ENCODE measurements at regions not wholly inside any gene's neighbourhood (a gene's known extent, or its start where the extent isn't known, plus 50 kb on each side); places are given as distances from the start of the nearest gene placed in this dataset.

DNA sequence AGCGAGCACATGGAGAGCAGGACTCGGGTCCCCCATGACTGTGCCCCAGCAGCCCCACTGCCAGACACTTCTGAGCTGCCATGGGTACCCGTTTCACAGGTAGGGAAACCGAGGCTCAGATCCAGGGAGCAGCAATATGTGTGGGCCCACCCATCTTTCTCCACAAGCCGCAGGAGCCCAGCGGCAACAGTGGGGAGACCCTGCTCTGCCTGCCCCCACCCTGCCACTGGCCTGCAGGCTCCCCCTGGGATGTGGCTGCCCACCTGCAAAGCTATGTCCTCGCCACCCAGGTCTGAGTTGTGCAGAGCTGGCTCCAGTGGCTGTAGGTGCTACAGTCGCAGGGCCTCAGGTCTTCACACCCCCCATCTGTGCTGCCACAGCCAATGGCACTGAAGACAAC, 50.6 kb upstream of the C1QTNF9B start:
- POLR2A ChIA-PET: no interaction called here
- no peak overlapping the region for H3K4me3 Mint-ChIP-seq
- H3K9me3 Mint-ChIP-seq (ENCODE audit: insufficient read depth): no peaks in the 10 kb centered on the region
- H3K36me3 Mint-ChIP-seq (ENCODE audit: low read depth): no peaks in the 10 kb centered on the region
- H3K4me1 Mint-ChIP-seq (ENCODE audit: low read depth): no peaks in the 10 kb centered on the region
- DNase-seq (no peak), ATAC-seq (no peak)
- H3K27ac Mint-ChIP-seq: no peak overlapping the region
- H3K27me3 Mint-ChIP-seq (ENCODE audit: low read depth): no peaks in the 10 kb centered on the region
- CTCF ChIA-PET: interaction anchor here (1.2 kb wide), 1 partner anchor 12 kb away, joined by 5 read pairs; no protein-coding TSS in a partner anchor

DNA sequence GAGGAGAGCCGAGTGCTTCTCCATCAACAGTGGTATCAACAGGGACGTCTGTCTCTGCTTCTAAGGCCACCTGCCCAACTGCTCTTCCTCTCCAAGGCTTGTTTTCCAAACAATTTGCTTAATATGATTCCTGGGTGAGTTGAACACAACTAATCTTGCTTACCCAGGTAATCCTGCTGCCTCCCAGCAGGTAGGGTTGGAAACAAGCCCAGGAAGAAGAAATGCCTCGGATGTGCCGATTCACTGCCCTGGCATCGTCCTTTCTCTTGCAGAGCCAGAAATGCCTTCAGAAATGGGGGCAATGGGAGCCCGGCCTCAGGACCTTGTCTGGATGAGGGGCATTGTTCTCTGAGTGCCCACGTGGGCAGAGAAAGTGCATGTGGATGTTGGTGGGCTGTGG, 51.9 kb upstream of the C1QTNF9B start:
- Mint-ChIP-seq H3K4me1 (ENCODE audit: low read depth) (no peaks in the 10 kb centered on the region), H3K9me3 (ENCODE audit: insufficient read depth) (no peaks in the 10 kb centered on the region), H3K36me3 (ENCODE audit: low read depth) (no peaks in the 10 kb centered on the region), H3K27ac (no peak overlapping the region), H3K4me3 (no peak overlapping the region), H3K27me3 (ENCODE audit: low read depth) (no peaks in the 10 kb centered on the region)
- ATAC-seq (no peak), DNase-seq (no peak)
- ChIA-PET CTCF (no interaction called here), POLR2A (no interaction called here)

DNA sequence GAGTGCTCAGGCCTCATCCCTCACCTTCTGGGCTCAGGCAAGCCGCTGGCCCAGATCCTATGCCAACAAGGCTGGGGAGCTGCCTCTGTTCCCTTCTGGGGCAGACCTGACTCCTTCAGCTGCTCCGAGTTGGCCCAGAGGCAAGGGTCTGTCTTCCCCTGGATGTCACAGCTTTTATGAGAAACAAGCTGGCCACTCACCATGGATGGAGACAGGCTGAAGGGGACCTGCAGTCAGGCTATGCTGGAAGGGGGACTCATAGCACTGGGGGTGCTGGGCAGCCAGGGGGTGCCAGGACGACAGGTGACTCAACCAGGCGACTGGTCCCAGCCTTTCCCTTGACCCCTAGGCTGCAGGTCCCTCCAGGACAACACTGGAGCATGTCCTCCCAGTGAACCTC, 52.4 kb upstream of the C1QTNF9B start:
- Mint-ChIP-seq H3K27me3 (ENCODE audit: low read depth) (no peaks in the 10 kb centered on the region), H3K4me3 (no peak overlapping the region), H3K9me3 (ENCODE audit: insufficient read depth) (no peaks in the 10 kb centered on the region), H3K4me1 (ENCODE audit: low read depth) (no peaks in the 10 kb centered on the region), H3K36me3 (ENCODE audit: low read depth) (no peaks in the 10 kb centered on the region), H3K27ac (no peak overlapping the region)
- no peak for DNase-seq
- CTCF ChIA-PET: no interaction called here
- POLR2A ChIA-PET: no interaction called here
- ATAC-seq: no peak

DNA sequence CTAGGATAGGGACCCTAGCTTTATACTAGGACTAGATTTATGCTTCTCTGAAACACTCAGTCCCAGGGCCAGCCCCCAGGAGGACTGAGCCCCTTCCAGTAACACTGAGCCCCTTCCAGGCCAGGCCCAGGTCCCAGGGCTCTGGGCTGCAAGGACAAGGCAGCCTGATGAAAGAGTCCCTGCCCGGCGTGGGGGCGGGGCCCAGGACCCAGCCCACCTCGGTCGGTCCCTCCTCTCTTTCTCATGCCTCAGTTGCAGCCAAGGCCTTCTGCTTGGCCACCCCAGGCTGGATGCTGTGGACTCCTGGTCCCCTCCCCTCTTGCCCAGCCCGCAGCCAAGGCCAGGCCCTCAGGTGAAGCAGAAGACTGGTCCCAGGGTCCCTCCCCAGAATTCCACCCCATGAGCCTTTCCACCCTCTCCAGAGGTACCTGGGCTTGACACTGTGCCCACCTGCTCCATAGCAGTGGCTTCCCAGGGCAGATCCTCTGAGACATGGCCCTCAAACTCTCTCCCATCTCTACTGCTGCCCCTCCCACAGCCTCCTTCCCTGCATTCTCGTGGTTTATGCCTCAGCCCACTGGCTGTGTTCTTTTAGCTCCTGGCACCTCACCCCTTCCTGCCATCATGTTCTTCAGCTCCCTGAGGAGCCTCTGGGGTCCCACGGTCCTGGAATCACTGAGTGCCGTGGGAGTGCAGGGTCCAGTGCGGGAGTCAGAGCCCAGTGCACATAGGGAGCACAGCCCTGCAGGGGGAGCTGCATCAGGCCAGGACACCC, 53.6 kb upstream of the C1QTNF9B start:
- no peak for ATAC-seq
- no peak for DNase-seq
- Mint-ChIP-seq H3K36me3 (ENCODE audit: low read depth) (no peaks in the 10 kb centered on the region), H3K27me3 (ENCODE audit: low read depth) (peaks cover 7% of the 10 kb centered on the region), H3K9me3 (ENCODE audit: insufficient read depth) (no peaks in the 10 kb centered on the region), H3K4me3 (no peak overlapping the region), H3K27ac (no peak overlapping the region), H3K4me1 (ENCODE audit: low read depth) (peaks cover 8% of the 10 kb centered on the region)
- ChIA-PET POLR2A (no interaction called here), CTCF (interaction anchor here (0.6 to 1.9 kb wide), 2 partner anchors 10 to 170 kb away, joined by 3 to 9 read pairs; no protein-coding TSS in a partner anchor)

DNA sequence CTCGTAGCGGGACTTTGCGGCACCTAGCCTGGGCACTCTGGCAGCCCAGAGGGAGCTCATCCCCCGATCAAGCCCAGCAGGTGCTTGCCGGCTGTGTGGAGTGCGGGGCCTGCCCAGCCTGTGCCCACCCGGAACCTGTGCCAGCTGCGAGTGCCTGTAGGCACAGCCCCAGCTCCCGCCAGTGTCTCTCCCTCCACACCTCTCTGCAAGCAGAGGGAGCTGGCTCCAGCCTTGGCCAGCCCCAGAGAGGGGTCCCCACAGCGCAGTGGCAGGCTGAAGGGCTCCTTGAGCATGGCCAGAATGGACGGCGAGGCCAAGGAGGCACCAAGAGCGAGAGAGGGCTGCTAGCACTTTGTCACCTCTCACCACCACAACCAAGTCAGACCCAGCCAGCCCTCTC, 55.5 kb upstream of the C1QTNF9B start:
- Mint-ChIP-seq H3K27me3 (ENCODE audit: low read depth) (peaks cover 9% of the 10 kb centered on the region), H3K36me3 (ENCODE audit: low read depth) (no peaks in the 10 kb centered on the region), H3K4me1 (ENCODE audit: low read depth) (peaks cover 12% of the 10 kb centered on the region), H3K27ac (no peak overlapping the region), H3K9me3 (ENCODE audit: insufficient read depth) (no peaks in the 10 kb centered on the region), H3K4me3 (no peak overlapping the region)
- DNase-seq (no peak), ATAC-seq (no peak)
- POLR2A ChIA-PET: no interaction called here
- CTCF ChIA-PET: interaction anchor here (0.7 kb wide), 1 partner anchor 8 kb away, joined by 3 read pairs; no protein-coding TSS in a partner anchor

DNA sequence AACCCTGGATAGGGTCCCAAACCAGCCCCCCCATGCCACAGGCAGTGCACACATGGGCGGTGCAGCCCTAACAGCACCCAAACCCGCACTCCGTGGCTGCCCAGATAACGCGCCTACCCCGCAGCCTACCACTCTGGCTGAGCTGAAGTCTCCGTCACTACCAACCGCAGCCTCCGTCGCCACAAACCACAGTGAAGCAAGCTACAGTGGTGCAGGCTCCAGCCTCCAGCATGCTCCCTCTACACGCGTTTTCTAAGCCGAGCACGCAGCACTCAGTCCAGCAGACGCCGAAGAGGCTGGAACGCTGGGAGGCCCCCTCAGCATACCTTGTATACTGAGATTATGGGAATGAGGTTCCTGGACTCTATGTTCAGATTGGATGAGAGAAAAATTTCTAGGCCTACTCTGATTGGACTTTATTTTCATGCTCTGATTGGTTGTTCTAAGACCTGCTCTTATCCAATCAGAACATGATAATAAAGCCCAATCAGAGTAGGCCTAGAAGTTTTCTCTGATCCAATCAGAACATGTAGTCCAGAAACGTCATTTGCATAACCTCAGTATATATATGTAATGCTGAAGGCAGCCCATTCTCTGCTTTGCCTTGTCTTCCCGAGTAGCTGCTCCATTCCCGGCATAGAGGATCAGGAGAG, 56.7 kb upstream of the C1QTNF9B start:
- DNase-seq: no peak

DNA sequence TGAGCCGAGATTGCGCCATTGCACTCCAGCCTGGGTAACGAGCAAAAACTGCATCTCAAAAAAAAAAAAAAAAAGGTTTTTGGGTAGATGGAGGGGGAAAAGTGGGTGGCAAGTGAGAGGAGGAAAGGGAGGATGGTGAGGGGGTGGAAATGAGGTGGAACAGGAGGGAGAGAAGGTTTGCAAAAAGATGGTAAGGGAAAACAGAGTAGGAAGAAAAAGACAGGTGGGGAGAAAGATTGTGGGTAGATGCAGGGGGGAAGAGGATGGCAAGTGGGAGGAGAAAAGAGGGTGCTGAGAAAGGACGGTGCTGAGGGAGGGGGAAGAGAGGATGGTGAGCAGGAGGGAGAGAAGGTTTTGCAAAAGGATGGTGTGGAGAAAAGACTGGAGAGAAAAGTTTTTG, 57.8 kb upstream of the C1QTNF9B start:
- ChIA-PET POLR2A (no interaction called here), CTCF (no interaction called here)
- ATAC-seq: no peak
- Mint-ChIP-seq H3K36me3 (ENCODE audit: low read depth) (no peaks in the 10 kb centered on the region), H3K27ac (no peak overlapping the region), H3K27me3 (ENCODE audit: low read depth) (peaks cover 9% of the 10 kb centered on the region), H3K4me3 (no peak overlapping the region), H3K9me3 (ENCODE audit: insufficient read depth) (no peaks in the 10 kb centered on the region), H3K4me1 (ENCODE audit: low read depth) (peaks cover 12% of the 10 kb centered on the region)
- no peak for DNase-seq

More for the DNA sequence above, 56.7 kb upstream of the C1QTNF9B start:
- no peaks in the 10 kb centered on the region for H3K9me3 Mint-ChIP-seq (ENCODE audit: insufficient read depth)
- CTCF ChIA-PET: no interaction called here
- no peak overlapping the region for H3K4me3 Mint-ChIP-seq
- ATAC-seq: no peak
- H3K36me3 Mint-ChIP-seq (ENCODE audit: low read depth): no peaks in the 10 kb centered on the region
- peaks cover 9% of the 10 kb centered on the region for H3K27me3 Mint-ChIP-seq (ENCODE audit: low read depth)
- peaks cover 12% of the 10 kb centered on the region for H3K4me1 Mint-ChIP-seq (ENCODE audit: low read depth)
- H3K27ac Mint-ChIP-seq: no peak overlapping the region
- POLR2A ChIA-PET: interaction anchor here (0.6 kb wide), 1 partner anchor 313 kb away, joined by 5 read pairs; no protein-coding TSS in a partner anchor

DNA sequence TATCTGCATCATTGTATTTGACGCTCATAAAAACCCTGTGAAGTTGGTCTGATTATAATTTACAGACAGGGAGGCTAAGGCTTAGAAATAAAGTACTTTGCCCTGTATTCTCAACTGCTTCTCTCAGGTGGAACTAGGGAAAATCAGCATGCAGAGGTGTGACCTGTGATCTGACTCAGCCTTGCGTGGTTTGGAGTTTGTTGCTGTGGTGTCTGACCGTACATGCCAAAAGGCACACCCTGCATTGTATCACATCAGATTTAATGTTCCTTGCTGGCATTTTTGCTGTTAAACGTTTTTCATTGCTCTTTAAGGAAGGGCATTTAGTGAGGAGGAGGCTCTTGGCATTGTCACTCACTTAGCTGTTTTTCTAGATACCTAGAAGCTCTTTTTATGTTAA, 58.8 kb upstream of the C1QTNF9B start:
- no peak for DNase-seq
- CTCF ChIA-PET: no interaction called here

DNA sequence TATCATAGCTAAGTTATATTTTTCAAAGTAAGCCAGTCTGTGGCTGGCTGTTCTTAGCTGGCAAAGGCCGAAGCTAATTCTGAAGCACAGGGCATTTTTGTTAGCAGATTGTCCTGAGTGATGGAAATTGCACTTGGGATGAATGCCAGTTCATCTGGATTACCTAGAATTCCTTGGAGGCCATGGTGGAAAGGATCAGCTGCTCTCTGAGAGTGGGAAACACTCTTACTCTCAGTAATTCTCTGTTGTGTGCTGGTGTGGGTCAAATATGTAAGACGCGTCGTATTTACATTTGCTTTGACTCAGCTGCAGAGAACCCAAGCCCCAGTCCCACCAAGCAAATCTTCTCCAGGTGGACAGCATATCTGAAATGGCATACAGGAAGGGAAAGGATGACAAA, 60.7 kb upstream of the C1QTNF9B start:
- Mint-ChIP-seq H3K27ac (no peak overlapping the region), H3K4me1 (ENCODE audit: low read depth) (peaks cover 12% of the 10 kb centered on the region), H3K36me3 (ENCODE audit: low read depth) (no peaks in the 10 kb centered on the region)

More for the DNA sequence above, 58.8 kb upstream of the C1QTNF9B start:
- Mint-ChIP-seq H3K36me3 (ENCODE audit: low read depth) (no peaks in the 10 kb centered on the region), H3K27me3 (ENCODE audit: low read depth) (peaks cover 9% of the 10 kb centered on the region), H3K27ac (no peak overlapping the region), H3K9me3 (ENCODE audit: insufficient read depth) (no peaks in the 10 kb centered on the region), H3K4me3 (no peak overlapping the region), H3K4me1 (ENCODE audit: low read depth) (peaks cover 12% of the 10 kb centered on the region)
- no peak for ATAC-seq
- POLR2A ChIA-PET: no interaction called here

DNA sequence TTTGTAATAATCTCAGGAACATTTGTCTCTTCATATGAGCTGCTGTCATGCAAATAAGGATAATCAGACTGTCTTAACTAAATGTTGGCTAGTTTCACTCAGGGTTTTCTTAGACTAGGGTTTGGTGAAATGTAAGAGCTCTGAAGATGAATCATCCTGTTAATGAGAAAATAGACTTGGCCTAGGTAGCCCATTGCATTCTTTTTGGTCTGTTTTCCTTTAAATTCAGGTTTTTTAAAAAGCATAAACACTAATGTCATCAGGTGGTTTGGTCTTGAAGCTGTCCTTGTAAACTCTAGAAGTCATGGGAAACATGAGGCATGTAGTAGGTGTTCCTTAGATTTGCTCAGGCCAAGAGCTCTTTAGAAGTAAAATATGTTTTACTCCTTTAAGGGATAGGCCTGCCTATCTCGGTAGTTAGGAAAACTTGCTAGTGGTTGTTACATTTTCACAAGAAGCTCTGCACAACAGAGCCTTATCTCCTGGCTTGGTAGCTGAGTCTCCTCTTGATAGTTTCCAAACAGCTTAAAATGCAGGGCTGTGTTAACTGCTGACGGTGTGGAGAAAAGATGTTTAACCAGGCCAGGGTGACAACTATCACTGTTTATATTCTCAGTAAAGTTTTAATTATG, 62.0 kb upstream of the C1QTNF9B start:
- Mint-ChIP-seq H3K27ac (no peak overlapping the region), H3K36me3 (ENCODE audit: low read depth) (no peaks in the 10 kb centered on the region), H3K27me3 (ENCODE audit: low read depth) (peaks cover 9% of the 10 kb centered on the region), H3K9me3 (ENCODE audit: insufficient read depth) (no peaks in the 10 kb centered on the region), H3K4me3 (no peak overlapping the region), H3K4me1 (ENCODE audit: low read depth) (peaks cover 15% of the 10 kb centered on the region)
- DNase-seq (no peak), ATAC-seq (no peak)
- ChIA-PET POLR2A (interaction anchor here (0.8 to 1.1 kb wide), 2 partner anchors 202 to 312 kb away, joined by 3 read pairs; no protein-coding TSS in a partner anchor), CTCF (interaction anchor here (1.0 to 6.7 kb wide), 6 partner anchors 7 to 270 kb away, joined by 3 to 57 read pairs (median 6); no protein-coding TSS in a partner anchor)

More for the DNA sequence above, 60.7 kb upstream of the C1QTNF9B start:
- ChIA-PET CTCF (interaction anchor here (1.1 to 6.7 kb wide), 5 partner anchors 9 to 271 kb away, joined by 3 to 57 read pairs (median 4); partner anchors contain the start of gene SPATA13), POLR2A (no interaction called here)
- no peaks in the 10 kb centered on the region for H3K9me3 Mint-ChIP-seq (ENCODE audit: insufficient read depth)
- H3K4me3 Mint-ChIP-seq: no peak overlapping the region
- DNase-seq (no peak), ATAC-seq (no peak)
- peaks cover 9% of the 10 kb centered on the region for H3K27me3 Mint-ChIP-seq (ENCODE audit: low read depth)

DNA sequence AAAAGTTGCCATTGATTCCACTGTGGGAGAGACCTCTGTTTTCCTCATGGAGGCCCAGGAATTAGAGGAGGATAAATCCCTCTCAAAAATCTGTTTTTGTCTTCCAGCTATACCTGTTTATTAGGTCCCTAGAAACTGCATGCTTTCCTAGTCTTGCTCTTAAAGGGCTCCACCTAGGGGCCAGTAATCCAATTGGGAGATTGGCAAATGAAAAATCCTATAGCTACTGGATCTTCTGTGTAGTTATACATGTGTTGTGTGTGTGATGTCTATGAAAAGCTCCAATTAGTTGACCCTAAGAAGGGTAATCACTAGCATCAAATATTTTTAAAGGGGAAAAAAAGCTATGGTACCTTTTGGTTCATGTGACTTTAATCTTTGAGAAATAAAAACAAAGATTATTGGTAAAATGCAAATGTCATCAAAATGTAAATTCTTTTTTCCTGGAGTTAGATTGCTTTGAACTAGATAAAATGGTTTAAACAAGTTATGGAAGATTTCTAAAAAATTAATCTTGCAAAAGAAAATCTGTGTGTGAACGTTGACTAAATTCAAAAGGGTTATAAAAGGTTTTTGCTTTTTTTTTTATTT, 63.4 kb upstream of the C1QTNF9B start:
- CTCF ChIA-PET: interaction anchor here (0.6 to 6.7 kb wide), 24 partner anchors 8 to 390 kb away, joined by 3 to 57 read pairs (median 3); partner anchors contain the start of gene MIPEP
- H3K4me1 Mint-ChIP-seq (ENCODE audit: low read depth): peaks cover 14% of the 10 kb centered on the region
- no peak for ATAC-seq
- no peaks in the 10 kb centered on the region for H3K36me3 Mint-ChIP-seq (ENCODE audit: low read depth)
- H3K27ac Mint-ChIP-seq: no peak overlapping the region
- POLR2A ChIA-PET: no interaction called here
- no peak for DNase-seq
- no peaks in the 10 kb centered on the region for H3K9me3 Mint-ChIP-seq (ENCODE audit: insufficient read depth)
- no peak overlapping the region for H3K4me3 Mint-ChIP-seq
- H3K27me3 Mint-ChIP-seq (ENCODE audit: low read depth): peaks cover 2% of the 10 kb centered on the region

Measured in activated CD8-positive, alpha-beta T cell treated with anti-CD3 and anti-CD28 coated beads, Interleukin-2, amount 10 ng/mL, durations not matched to agents 7 days and 5 days (primary cell).